Common myeloid progenitor, CD34-positive (primary cell): ENCODE measurements at regions not wholly inside any gene's neighbourhood (a gene's known extent, or its start where the extent isn't known, plus 50 kb on each side); places are given as distances from the start of the nearest gene placed in this dataset.
"Not testable (repeated sequence)": the region's sequence is repeated elsewhere in the genome, so short reads cannot be mapped to it uniquely, and the experiment has no call there.

ENCODE experiments used
- CTCF ChIA-PET: fragments of 350-600 bp; sonication (Branson Sonifier 250); formaldehyde crosslinking; loops from one replicate; lab custom pipeline; 2021; ENCODE audit warnings: antibody characterized with exemption; lab: Charles Lee
- POLR2A ChIA-PET: fragments of 350-600 bp; sonication (Branson Sonifier 250); formaldehyde crosslinking; loops from one replicate; lab custom pipeline; 2021; ENCODE audit warnings: antibody characterized with exemption; lab: Charles Lee
- DNase-seq, 3 donors: peaks; one replicate each; pipeline versions ENCODE4 v3.0.0 to v3.0.0-alpha.2; 2013
- H3K27ac ChIP-seq, 2 experiments: 1 replicate in 1 of 2; 2 replicates in 1 of 2; pipeline ENCODE4 v1.7.0; 2013; ENCODE audit warnings: inconsistent platforms in 2 of 2, low read length in 2 of 2, mild to moderate bottlenecking in 2 of 2, low read depth in 1 of 2, moderate library complexity in 1 of 2; ENCODE audit not compliant: severe bottlenecking in 2 of 2, insufficient read depth in 1 of 2, poor library complexity in 1 of 2
- H3K27me3 ChIP-seq, 5 experiments: replicated peaks in 2 of 5; 1 replicate in 3 of 5; 2 replicates in 2 of 5; pipeline versions ENCODE4 v1.6.1 to v1.7.0; 2013; ENCODE audit warnings: low read length in 4 of 5, mild to moderate bottlenecking in 2 of 5, moderate library complexity in 2 of 5, inconsistent platforms in 1 of 5; ENCODE audit not compliant: insufficient read depth in 5 of 5, control insufficient read depth in 4 of 5
- H3K36me3 ChIP-seq, 4 experiments: 1 replicate in 2 of 4; 2 replicates in 2 of 4; pipeline versions ENCODE4 v1.6.1 to v1.7.0; 2013; ENCODE audit warnings: low read length in 3 of 4, control low read depth in 1 of 4, mild to moderate bottlenecking in 1 of 4; ENCODE audit not compliant: control insufficient read depth in 4 of 4, insufficient read depth in 4 of 4
- H3K4me1 ChIP-seq, 4 experiments: 1 replicate in 3 of 4; 2 replicates in 1 of 4; pipeline versions ENCODE4 v1.6.1 to v1.7.1; 2013; ENCODE audit warnings: low read length in 3 of 4, mild to moderate bottlenecking in 3 of 4, control low read depth in 1 of 4, inconsistent platforms in 1 of 4, moderate library complexity in 1 of 4; ENCODE audit not compliant: control insufficient read depth in 4 of 4, insufficient read depth in 4 of 4; ENCODE audit errors: control extremely low read depth in 1 of 4
- H3K4me3 ChIP-seq, 7 experiments: 1 replicate in 4 of 7; 2 replicates in 3 of 7; pipeline versions ENCODE4 v1.5.1 to v1.7.0; 2013; ENCODE audit warnings: mild to moderate bottlenecking in 7 of 7, low read length in 6 of 7, moderate library complexity in 6 of 7, inconsistent platforms in 2 of 7, low read depth in 2 of 7, control low read depth in 1 of 7; ENCODE audit not compliant: insufficient read depth in 4 of 7, control insufficient read depth in 1 of 7; ENCODE audit errors: extremely low read depth in 1 of 7
- H3K9me3 ChIP-seq, 5 experiments: 1 replicate in 4 of 5; 2 replicates in 1 of 5; pipeline versions ENCODE4 v1.6.1 to v1.7.1; 2013; ENCODE audit warnings: low read length in 4 of 5, mild to moderate bottlenecking in 2 of 5, inconsistent platforms in 1 of 5, low read depth in 1 of 5, moderate library complexity in 1 of 5; ENCODE audit not compliant: control insufficient read depth in 4 of 5, insufficient read depth in 2 of 5; ENCODE audit errors: control extremely low read depth in 1 of 5
- WGBS: methylation state at CpG from one replicate; pipeline ENCODE4 v1.1.5; 2013; ENCODE audit not compliant: insufficient coverage; 5-methylcytosine and 5-hydroxymethylcytosine counted together

DNA sequence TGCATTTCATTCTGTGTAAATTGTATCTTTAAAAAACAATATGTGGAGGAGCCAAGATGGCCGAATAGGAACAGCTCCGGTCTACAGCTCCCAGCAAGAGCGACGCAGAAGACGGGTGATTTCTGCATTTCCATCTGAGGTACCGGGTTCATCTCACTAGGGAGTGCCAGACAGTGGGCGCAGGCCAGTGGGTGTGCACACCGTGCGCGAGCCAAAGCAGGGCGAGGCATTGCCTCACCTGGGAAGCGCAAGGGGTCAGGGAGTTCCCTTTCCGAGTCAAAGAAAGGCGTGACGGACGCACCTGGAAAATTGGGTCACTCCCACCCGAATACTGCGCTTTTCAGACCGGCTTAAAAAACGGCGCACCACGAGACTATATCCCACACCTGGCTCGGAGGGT lies 75.0 kb upstream of the RGS1 start:
- H3K36me3 ChIP-seq, H3K27ac ChIP-seq, POLR2A ChIA-PET, DNase-seq, H3K4me1 ChIP-seq, H3K4me3 ChIP-seq, H3K27me3 ChIP-seq, H3K9me3 ChIP-seq, CTCF ChIA-PET: not testable (repeated sequence)
- 97% methylated on average over 7 of the region's 23 CpGs for WGBS

GRCh38 chr1:192506741-192507155 lies 68.8 kb upstream of the RGS1 start:
- peak; percentile 54 to 66 (median 62) for DNase-seq
- POLR2A ChIA-PET = interaction anchor here (1.0 kb wide), 1 partner anchor 100 kb away, joined by 3 read pairs; no protein-coding TSS in a partner anchor

GRCh38 chr1:192512426-192513162 lies 63.0 kb upstream of the RGS1 start:
- POLR2A ChIA-PET = interaction anchor here (1.1 kb wide), 1 partner anchor 67 kb away, joined by 3 read pairs; no protein-coding TSS in a partner anchor

More at GRCh38 chr1:192506741-192507155, 68.8 kb upstream of the RGS1 start:
- Histone ChIP-seq H3K4me1 (no peaks in the 10 kb centered on the region), H3K27me3 (no peaks in the 10 kb centered on the region), H3K4me3 (no peak overlapping the region), H3K36me3 (no peaks in the 10 kb centered on the region), H3K27ac (no peak overlapping the region), H3K9me3 (no peaks in the 10 kb centered on the region)
- no CpG with 5 or more reads among the region's 2 CpGs for WGBS
- CTCF ChIA-PET = interaction anchor here (0.6 to 2.9 kb wide), 20 partner anchors 9 to 104 kb away, joined by 3 to 17 read pairs (median 5); no protein-coding TSS in a partner anchor

GRCh38 chr1:192513196-192513595 lies 62.4 kb upstream of the RGS1 start:
- DNase-seq = no peak
- H3K27ac ChIP-seq = no peak overlapping the region
- ChIA-PET CTCF (interaction anchor here (1.2 to 4.6 kb wide), 3 partner anchors 36 to 97 kb away, joined by 4 to 14 read pairs (median 4); no protein-coding TSS in a partner anchor), POLR2A (interaction anchor here (1.1 kb wide), 1 partner anchor 66 kb away, joined by 3 read pairs; no protein-coding TSS in a partner anchor)
- H3K4me3 ChIP-seq = no peak overlapping the region
- whole genome bisulfite sequencing = no CpG with 5 or more reads among the region's 1 CpG
- H3K27me3 ChIP-seq = no peaks in the 10 kb centered on the region
- peaks cover 13 to 39% (median 30%) of the 10 kb centered on the region in 4 experiments for H3K4me1 ChIP-seq
- no peaks in the 10 kb centered on the region for H3K9me3 ChIP-seq
- no peaks in the 10 kb centered on the region for H3K36me3 ChIP-seq

More at GRCh38 chr1:192512426-192513162, 63.0 kb upstream of the RGS1 start:
- Histone ChIP-seq H3K4me1 (peaks cover 12 to 36% (median 27%) of the 10 kb centered on the region in 4 experiments), H3K27me3 (no peaks in the 10 kb centered on the region), H3K27ac (no peak overlapping the region), H3K36me3 (no peaks in the 10 kb centered on the region), H3K9me3 (no peaks in the 10 kb centered on the region), H3K4me3 (no peak overlapping the region)
- DNase-seq = peak in 2 of 3 donors; percentile 24 to 28
- no CpG with 5 or more reads among the region's 2 CpGs for WGBS
- CTCF ChIA-PET = interaction anchor here (0.9 to 4.6 kb wide), 6 partner anchors 21 to 98 kb away, joined by 3 to 14 read pairs (median 4); no protein-coding TSS in a partner anchor

GRCh38 chr1:192513697-192514096 lies 61.9 kb upstream of the RGS1 start:
- ChIA-PET CTCF (interaction anchor here (1.2 to 4.6 kb wide), 4 partner anchors 28 to 97 kb away, joined by 4 to 14 read pairs (median 8); no protein-coding TSS in a partner anchor), POLR2A (no interaction called here)
- H3K27ac ChIP-seq = no peak overlapping the region
- H3K4me3 ChIP-seq = no peak overlapping the region
- H3K36me3 ChIP-seq = no peaks in the 10 kb centered on the region
- peaks cover 13 to 39% (median 30%) of the 10 kb centered on the region in 4 experiments for H3K4me1 ChIP-seq
- no peak for DNase-seq
- WGBS = no CpG with 5 or more reads among the region's 1 CpG
- H3K9me3 ChIP-seq = no peaks in the 10 kb centered on the region
- H3K27me3 ChIP-seq = no peaks in the 10 kb centered on the region

- peaks cover 17 to 51% (median 32%) of the 10 kb centered on the region in 4 experiments for H3K4me1 ChIP-seq
- DNase-seq = peak; percentile 95 to 98 (median 97)
- 0% methylated on average over 8 of the region's 11 CpGs for WGBS
- CTCF ChIA-PET = interaction anchor here (0.7 to 4.1 kb wide), 17 partner anchors 10 to 365 kb away, joined by 3 to 24 read pairs (median 4); no protein-coding TSS in a partner anchor
- H3K27ac ChIP-seq = peak overlapping the region; percentile 27 to 78
- H3K9me3 ChIP-seq = no peaks in the 10 kb centered on the region
- POLR2A ChIA-PET = interaction anchor here (0.6 to 2.2 kb wide), 12 partner anchors 23 to 92 kb away, joined by 3 to 17 read pairs (median 4); no protein-coding TSS in a partner anchor
- peak overlapping the region in 6 of 7 experiments; percentile 14 to 43 (median 35) for H3K4me3 ChIP-seq
- no peaks in the 10 kb centered on the region for H3K36me3 ChIP-seq
- no peaks in the 10 kb centered on the region for H3K27me3 ChIP-seq
These were observed 58.7 kb upstream of the RGS1 start for GRCh38 chr1:192516776-192517297.
